Left renal cortex interstitium (tissue), 4 donors: ENCODE measurements at regions not wholly inside any gene's neighbourhood (a gene's known extent, or its start where the extent isn't known, plus 50 kb on each side); places are given as distances from the start of the nearest gene placed in this dataset.

Experiments used
- DNase-seq, 4 donors: peaks; one replicate each; pipeline ENCODE4 v3.0.0-alpha.2; 2013; ENCODE audit warnings: low read depth in 4 of 4, low spot score in 2 of 4, missing footprints in 1 of 4

GRCh38 chr10:57963546-57963945 is 304.1 kb downstream of the IPMK start:
- DNase-seq = no peak

- DNase-seq = no peak
These were observed 304.9 kb downstream of the IPMK start for GRCh38 chr10:57962839-57963238.

GRCh38 chr10:57961487-57961886 is 306.2 kb downstream of the IPMK start:
- DNase-seq = no peak

- no peak for DNase-seq
These were observed 307.3 kb downstream of the IPMK start for GRCh38 chr10:57960406-57960805.

- no peak for DNase-seq
These were observed 308.2 kb downstream of the IPMK start for GRCh38 chr10:57959318-57960006.

- DNase-seq = no peak
These were observed 312.6 kb downstream of the IPMK start for GRCh38 chr10:57955076-57955475.

- DNase-seq = no peak
These were observed 315.0 kb downstream of the IPMK start for GRCh38 chr10:57952741-57953140.

GRCh38 chr10:57950442-57950974 is 317.2 kb downstream of the IPMK start:
- DNase-seq = no peak

- DNase-seq = no peak
These were observed 318.9 kb downstream of the IPMK start for GRCh38 chr10:57948796-57949195.

GRCh38 chr10:57946833-57947232 is 320.9 kb downstream of the IPMK start:
- DNase-seq = no peak

GRCh38 chr10:57943701-57944100 is 324.0 kb downstream of the IPMK start:
- no peak for DNase-seq

GRCh38 chr10:57925045-57925444 is 342.6 kb downstream of the IPMK start:
- DNase-seq = no peak

- no peak for DNase-seq
These were observed 346.6 kb downstream of the IPMK start for GRCh38 chr10:57921140-57921539.

GRCh38 chr10:57919864-57920263 is 347.8 kb downstream of the IPMK start:
- DNase-seq = no peak

GRCh38 chr10:57917019-57917418 is 350.7 kb downstream of the IPMK start:
- DNase-seq = no peak

GRCh38 chr10:57905861-57906260 is 361.8 kb downstream of the IPMK start:
- no peak for DNase-seq

GRCh38 chr10:57905010-57905409 is 362.7 kb downstream of the IPMK start:
- no peak for DNase-seq

- DNase-seq = peak in 1 of 4 donors; percentile 6
These were observed 369.5 kb downstream of the IPMK start for GRCh38 chr10:57898231-57898630.

- no peak for DNase-seq
These were observed 370.1 kb downstream of the IPMK start for GRCh38 chr10:57897611-57898010.

- DNase-seq = no peak
These were observed 373.3 kb downstream of the IPMK start for GRCh38 chr10:57894361-57894760.

- DNase-seq = no peak
These were observed 376.3 kb downstream of the IPMK start for GRCh38 chr10:57891201-57892006.

GRCh38 chr10:57890691-57891090 is 377.0 kb downstream of the IPMK start:
- DNase-seq = no peak
